Adrenal gland (tissue), 9 donors: ENCODE measurements at regions not wholly inside any gene's neighbourhood (a gene's known extent, or its start where the extent isn't known, plus 50 kb on each side); places are given as distances from the start of the nearest gene placed in this dataset.

Source experiments
- DNase-seq, 7 donors: peaks; one replicate each; pipeline ENCODE4 v3.0.0-alpha.2; 2019 to 2020
- H3K27ac ChIP-seq, 5 donors: fragments of 200-600 bp; sonication (generic) in 4 of 5; 1 replicate in 3 of 5; 2 replicates in 2 of 5; pipeline versions ENCODE4 v1.5.1 to v1.8.0; 2016 to 2020; ENCODE audit warnings: mild to moderate bottlenecking in 1 of 5
- H3K27me3 ChIP-seq: fragments of 200-600 bp; 2 replicates; pipeline ENCODE4 v1.8.0; 2021
- H3K36me3 ChIP-seq, 2 donors: fragments of 200-600 bp; replicated peaks in 1 of 2; 1 replicate in 1 of 2; 2 replicates in 1 of 2; pipeline versions ENCODE4 v1.5.1 to v1.8.0; 2018 to 2022
- H3K4me1 ChIP-seq, 2 donors: fragments of 200-600 bp; replicated peaks in 1 of 2; 1 replicate in 1 of 2; 2 replicates in 1 of 2; pipeline versions ENCODE4 v1.5.1 to v1.8.0; 2018 to 2021
- H3K4me3 ChIP-seq, 4 donors: fragments of 200-600 bp; sonication (generic) in 3 of 4; one replicate each; pipeline ENCODE4 v1.5.1; 2016 to 2018
- H3K9me3 ChIP-seq, 3 donors: fragments of 200-600 bp; sonication (generic) in 1 of 3; replicated peaks in 1 of 3; 1 replicate in 2 of 3; 2 replicates in 1 of 3; pipeline versions ENCODE4 v1.5.1 to v1.8.0; 2016 to 2021
- POLR2A ChIP-seq, 2 donors: fragments of 450-650 bp; IDR thresholded peaks; one replicate each; pipeline ENCODE4 v1.6.1; 2017; ENCODE audit warnings: antibody characterized with exemption in 2 of 2, mild to moderate bottlenecking in 2 of 2, moderate library complexity in 1 of 2
- WGBS, 4 donors: extraction: QIAGEN DNeasy Blood & Tissue Kit in 2 of 4; methylation state at CpG; one replicate each; pipeline versions ENCODE4 v1.1.5 to v1.1.7; 2013 to 2017; 5-methylcytosine and 5-hydroxymethylcytosine counted together
- intact Hi-C, 2 donors: fragments of 100-400 bp; cut with DNase I; formaldehyde crosslinking; loops; one replicate each; pipeline versions ENCODE4 v1.14.1 to v1.15.0; 2022 to 2023
- TF ChIP-seq, protein P1 (sequence below), 6 experiments: fragments of 450-650 bp in 4 of 6; fragments of 200-600 bp in 2 of 6; sonication (generic) in 1 of 6; IDR thresholded peaks; 1 replicate in 5 of 6; 2 replicates in 1 of 6; pipeline versions ENCODE4 v1.5.1 to v1.8.0; 2016 to 2021; ENCODE audit warnings: antibody characterized with exemption in 6 of 6, mild to moderate bottlenecking in 2 of 6, moderate library complexity in 1 of 6
- donor health status: healthy with polysubstance abuse.
- donor health status: Bipolar disorder and iron deficiency.
- donor health status: DM: yes; HTN: yes; CAD: no.
- donor health status: DM: no; HTN: no; CAD: no.
- donor health status: DM: no; HTN: no; CAD: no.

DNA sequence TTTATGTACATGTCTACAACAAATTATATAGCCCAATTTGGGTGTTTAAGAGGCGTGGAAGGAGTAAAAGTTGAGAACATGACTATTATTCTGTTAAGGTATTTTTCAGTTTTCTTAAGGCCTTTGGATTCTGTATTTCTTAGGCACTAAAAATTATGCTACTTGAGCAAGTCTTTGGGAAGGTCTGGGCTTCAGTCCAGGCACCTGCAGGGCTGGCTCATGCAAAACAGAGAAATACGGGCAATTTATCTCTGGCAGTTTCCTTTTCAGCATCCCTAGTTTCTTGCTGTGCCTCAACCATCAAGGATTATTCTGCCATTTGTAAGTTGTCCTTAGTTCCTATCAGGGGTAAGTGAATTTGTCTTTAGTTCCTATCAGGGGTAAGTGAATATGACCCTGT lies 358.8 kb upstream of the B3GALT2 start:
- no peaks in the 10 kb centered on the region for H3K9me3 ChIP-seq
- no peaks in the 10 kb centered on the region for H3K36me3 ChIP-seq
- no peak for DNase-seq
- peaks cover 0 to 7% of the 10 kb centered on the region in 2 donors for H3K4me1 ChIP-seq
- TF ChIP-seq, protein P1, sequence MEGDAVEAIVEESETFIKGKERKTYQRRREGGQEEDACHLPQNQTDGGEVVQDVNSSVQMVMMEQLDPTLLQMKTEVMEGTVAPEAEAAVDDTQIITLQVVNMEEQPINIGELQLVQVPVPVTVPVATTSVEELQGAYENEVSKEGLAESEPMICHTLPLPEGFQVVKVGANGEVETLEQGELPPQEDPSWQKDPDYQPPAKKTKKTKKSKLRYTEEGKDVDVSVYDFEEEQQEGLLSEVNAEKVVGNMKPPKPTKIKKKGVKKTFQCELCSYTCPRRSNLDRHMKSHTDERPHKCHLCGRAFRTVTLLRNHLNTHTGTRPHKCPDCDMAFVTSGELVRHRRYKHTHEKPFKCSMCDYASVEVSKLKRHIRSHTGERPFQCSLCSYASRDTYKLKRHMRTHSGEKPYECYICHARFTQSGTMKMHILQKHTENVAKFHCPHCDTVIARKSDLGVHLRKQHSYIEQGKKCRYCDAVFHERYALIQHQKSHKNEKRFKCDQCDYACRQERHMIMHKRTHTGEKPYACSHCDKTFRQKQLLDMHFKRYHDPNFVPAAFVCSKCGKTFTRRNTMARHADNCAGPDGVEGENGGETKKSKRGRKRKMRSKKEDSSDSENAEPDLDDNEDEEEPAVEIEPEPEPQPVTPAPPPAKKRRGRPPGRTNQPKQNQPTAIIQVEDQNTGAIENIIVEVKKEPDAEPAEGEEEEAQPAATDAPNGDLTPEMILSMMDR (IDR thresholded peaks at IDR 0.05), result no peak
- TF ChIP-seq POLR2A (IDR thresholded peaks at IDR 0.05), result no peak
- H3K27me3 ChIP-seq, result no peaks in the 10 kb centered on the region
- H3K4me3 ChIP-seq, result no peak overlapping the region
- WGBS, 4 donors, result 64 to 80% (median 71%) methylated on average over 2 of the region's 2 CpGs
- intact Hi-C loops, result no loop called here
- H3K27ac ChIP-seq, result no peak overlapping the region

DNA sequence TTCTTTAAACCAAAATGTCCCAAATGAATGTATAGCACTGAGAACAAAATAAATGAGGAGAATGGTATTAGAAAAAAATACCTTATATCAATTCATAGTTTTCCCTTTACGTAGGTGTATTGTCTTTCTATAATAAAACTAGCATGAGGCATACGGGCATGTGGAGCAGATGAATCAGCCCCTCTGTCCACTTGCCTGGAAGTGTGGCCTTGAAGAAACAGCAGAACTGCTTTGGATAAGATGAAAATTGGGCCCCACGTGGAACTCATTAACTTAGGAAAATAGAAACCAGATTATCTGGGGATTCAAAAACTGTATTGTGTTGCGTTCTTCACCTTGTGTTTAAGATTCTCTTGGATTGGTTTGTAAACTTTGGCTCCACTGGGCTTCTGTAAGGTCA lies 356.8 kb upstream of the B3GALT2 start:
- DNase-seq, result peak; percentile 22 to 70 (median 46)
- H3K27me3 ChIP-seq, result no peaks in the 10 kb centered on the region
- 42 to 64% (median 59%) methylated on average over 4 of the region's 4 CpGs for WGBS, 4 donors
- no peak overlapping the region for H3K4me3 ChIP-seq
- H3K9me3 ChIP-seq, result no peaks in the 10 kb centered on the region
- intact Hi-C loops, result no loop called here
- H3K4me1 ChIP-seq, result peaks cover 0 to 2% of the 10 kb centered on the region in 2 donors
- no peaks in the 10 kb centered on the region for H3K36me3 ChIP-seq
- no peak overlapping the region for H3K27ac ChIP-seq
- TF ChIP-seq, protein P1 (IDR thresholded peaks at IDR 0.05), result no peak
- TF ChIP-seq POLR2A (IDR thresholded peaks at IDR 0.05), result no peak

DNA sequence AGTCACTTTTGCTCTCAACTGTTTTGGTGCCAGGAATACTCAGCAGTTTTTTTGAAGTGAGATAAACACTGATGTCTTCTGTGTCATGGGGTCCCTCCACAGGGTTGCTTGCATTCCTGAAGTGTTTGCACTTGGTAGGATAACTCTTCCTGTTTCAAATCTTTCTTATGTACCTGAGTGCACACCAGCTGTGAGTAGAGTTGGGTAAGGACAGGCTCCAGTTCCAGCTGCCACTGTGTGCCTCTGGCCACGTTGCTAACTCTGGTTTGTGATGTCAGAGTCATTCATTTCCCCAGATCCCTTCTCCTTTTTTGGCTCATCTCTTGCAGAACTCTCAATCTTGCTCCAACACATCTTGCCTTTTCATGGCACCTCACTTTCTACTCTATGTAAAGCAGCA lies 356.3 kb upstream of the B3GALT2 start:
- no peaks in the 10 kb centered on the region for H3K27me3 ChIP-seq

DNA sequence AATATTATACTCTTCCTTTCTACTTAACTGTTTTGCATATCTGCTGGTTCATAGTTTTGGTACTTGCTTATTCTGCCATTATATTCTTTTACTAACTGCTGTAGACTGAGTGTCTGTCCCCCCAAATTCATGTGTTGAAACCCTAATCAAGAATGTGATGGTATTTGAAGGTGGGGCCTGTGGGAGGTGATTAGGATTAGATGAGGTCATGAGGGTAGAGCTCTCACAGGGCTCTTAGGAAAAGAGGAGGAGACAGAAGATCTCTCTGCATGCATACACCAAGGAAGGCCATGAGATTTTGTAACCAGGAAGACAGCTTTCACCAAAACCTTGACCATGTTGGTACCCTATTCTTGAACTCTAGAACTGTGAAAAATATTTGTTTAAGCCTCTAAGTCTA lies 354.1 kb upstream of the B3GALT2 start:
- TF ChIP-seq, protein P1 (IDR thresholded peaks at IDR 0.05), result no peak
- no peak for TF ChIP-seq POLR2A (IDR thresholded peaks at IDR 0.05)
- no peak overlapping the region for H3K27ac ChIP-seq
- H3K4me1 ChIP-seq, result no peaks in the 10 kb centered on the region
- DNase-seq, result no peak
- intact Hi-C loops, result no loop called here
- no peaks in the 10 kb centered on the region for H3K27me3 ChIP-seq
- no peak overlapping the region for H3K4me3 ChIP-seq
- no peaks in the 10 kb centered on the region for H3K9me3 ChIP-seq
- H3K36me3 ChIP-seq, result no peaks in the 10 kb centered on the region

More for the DNA sequence above, 356.3 kb upstream of the B3GALT2 start:
- no peak overlapping the region for H3K4me3 ChIP-seq
- no peak for DNase-seq
- TF ChIP-seq, protein P1 (IDR thresholded peaks at IDR 0.05), result no peak
- TF ChIP-seq POLR2A (IDR thresholded peaks at IDR 0.05), result no peak
- no peaks in the 10 kb centered on the region for H3K4me1 ChIP-seq
- H3K36me3 ChIP-seq, result no peaks in the 10 kb centered on the region
- H3K27ac ChIP-seq, result no peak overlapping the region
- intact Hi-C loops, result no loop called here
- 6 to 28% (median 23%) methylated on average over 1 of the region's 1 CpG for WGBS, 4 donors
- H3K9me3 ChIP-seq, result no peaks in the 10 kb centered on the region
